ENCODE measurements at regions not wholly inside any gene's neighbourhood (a gene's known extent, or its start where the extent isn't known, plus 50 kb on each side); places are given as distances from the start of the nearest gene placed in this dataset.

DNA sequence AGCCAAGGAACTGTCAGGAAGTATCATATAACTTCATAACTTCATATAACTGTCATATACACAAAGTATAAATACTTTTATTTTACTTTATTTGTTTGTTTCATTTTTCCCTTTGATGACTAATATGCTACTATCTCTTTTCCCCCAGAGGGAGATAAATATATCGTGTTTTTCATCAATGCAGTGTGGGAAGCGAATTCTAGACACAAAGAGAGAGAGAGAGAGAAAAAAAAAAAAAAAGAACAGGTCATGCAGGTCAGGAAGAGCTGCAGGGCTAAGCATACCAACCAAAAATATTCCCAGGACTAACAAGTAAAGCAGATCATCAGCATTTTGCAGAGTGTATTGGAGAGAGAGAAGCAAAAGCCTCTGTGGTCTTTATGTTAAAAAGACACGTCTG, 1849.2 kb downstream of the STIM2 start:
- TF ChIP-seq, protein P1, sequence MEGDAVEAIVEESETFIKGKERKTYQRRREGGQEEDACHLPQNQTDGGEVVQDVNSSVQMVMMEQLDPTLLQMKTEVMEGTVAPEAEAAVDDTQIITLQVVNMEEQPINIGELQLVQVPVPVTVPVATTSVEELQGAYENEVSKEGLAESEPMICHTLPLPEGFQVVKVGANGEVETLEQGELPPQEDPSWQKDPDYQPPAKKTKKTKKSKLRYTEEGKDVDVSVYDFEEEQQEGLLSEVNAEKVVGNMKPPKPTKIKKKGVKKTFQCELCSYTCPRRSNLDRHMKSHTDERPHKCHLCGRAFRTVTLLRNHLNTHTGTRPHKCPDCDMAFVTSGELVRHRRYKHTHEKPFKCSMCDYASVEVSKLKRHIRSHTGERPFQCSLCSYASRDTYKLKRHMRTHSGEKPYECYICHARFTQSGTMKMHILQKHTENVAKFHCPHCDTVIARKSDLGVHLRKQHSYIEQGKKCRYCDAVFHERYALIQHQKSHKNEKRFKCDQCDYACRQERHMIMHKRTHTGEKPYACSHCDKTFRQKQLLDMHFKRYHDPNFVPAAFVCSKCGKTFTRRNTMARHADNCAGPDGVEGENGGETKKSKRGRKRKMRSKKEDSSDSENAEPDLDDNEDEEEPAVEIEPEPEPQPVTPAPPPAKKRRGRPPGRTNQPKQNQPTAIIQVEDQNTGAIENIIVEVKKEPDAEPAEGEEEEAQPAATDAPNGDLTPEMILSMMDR (IDR thresholded peaks at IDR 0.05; ENCODE audit: insufficient read depth, low read depth, low read length), result no peak
- TF ChIP-seq EZH2 (IDR thresholded peaks at IDR 0.05; ENCODE audit: insufficient read depth, low read length), result no peak

Data from astrocyte (in vitro differentiated cells and primary cell).